GM12874 (cell line): ENCODE measurements at regions not wholly inside any gene's neighbourhood (a gene's known extent, or its start where the extent isn't known, plus 50 kb on each side); places are given as distances from the start of the nearest gene placed in this dataset.

Experiments used
- CTCF ChIP-seq: IDR thresholded peaks from 2 replicates; pipeline ENCODE4 v1.5.1; 2011; ENCODE audit warnings: low read depth, mild to moderate bottlenecking, control low read depth, low read length, moderate library complexity; ENCODE audit not compliant: insufficient read depth

DNA sequence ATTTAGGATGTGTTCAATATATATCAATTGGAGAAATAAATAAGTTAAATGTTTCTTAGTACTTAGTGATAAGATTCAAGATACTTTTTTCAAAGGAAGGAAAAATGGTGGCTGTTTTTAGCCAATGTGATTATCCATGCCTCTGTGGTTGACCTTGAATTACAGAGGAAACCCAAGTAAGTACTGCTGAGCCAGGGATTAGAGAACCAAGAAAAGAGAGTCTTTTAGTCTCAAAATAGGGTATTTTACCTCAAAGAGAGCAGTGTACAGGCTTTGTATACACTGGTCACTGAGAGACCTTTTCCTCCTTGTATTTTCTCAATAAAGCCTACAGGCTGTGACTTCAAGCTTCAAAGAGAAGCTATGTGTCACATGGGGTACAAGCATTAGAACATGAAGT lies 1075.3 kb downstream of the ADGRL3 start:
- TF ChIP-seq CTCF, result no peak

- TF ChIP-seq CTCF, result no peak
Observed at GRCh38 chr4:62274782-62275181, 1074.7 kb downstream of the ADGRL3 start.

GRCh38 chr4:62271107-62271506 lies 1071.0 kb downstream of the ADGRL3 start:
- TF ChIP-seq CTCF, result no peak

GRCh38 chr4:62269918-62270317 lies 1069.8 kb downstream of the ADGRL3 start:
- TF ChIP-seq CTCF, result no peak

DNA sequence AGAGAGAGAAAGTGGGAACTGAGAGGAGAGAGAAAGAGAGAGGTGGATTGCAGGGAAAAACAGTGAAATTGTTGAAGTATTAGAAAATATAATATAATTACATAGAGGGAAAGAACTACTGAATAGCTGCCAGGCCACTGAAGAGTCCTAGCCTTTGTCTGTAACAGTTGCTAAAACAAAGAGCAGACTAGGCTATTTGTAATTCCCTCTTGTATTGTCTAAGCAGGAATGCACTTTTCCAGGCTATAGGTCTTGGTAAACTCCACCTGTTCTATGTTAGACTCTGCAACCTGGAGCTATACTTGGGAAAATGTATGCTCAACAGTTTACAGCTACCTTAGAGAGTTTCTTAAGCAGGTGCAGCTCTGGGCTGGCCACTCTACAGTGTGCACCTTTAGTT lies 1063.3 kb downstream of the ADGRL3 start:
- TF ChIP-seq CTCF, result no peak

DNA sequence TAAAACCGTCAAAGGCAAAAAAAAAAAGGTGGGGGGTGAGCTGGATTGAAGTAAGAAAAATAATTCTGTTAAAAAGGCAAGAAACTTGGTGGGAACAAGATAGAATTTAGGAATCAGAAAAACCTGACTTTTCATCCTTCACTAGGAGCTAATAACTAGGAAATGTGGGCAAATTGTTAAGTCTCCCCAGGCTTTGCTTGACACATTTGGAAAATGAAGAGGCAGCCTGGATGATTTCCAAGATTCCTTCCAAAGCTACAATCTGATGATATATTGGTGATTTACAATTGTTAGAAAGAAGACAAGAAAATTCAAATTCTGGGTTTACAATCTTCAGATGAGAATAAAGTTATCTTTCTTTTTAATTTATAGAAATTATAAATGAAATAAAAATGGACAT lies 1062.5 kb downstream of the ADGRL3 start:
- no peak for TF ChIP-seq CTCF

- no peak for TF ChIP-seq CTCF
Observed at GRCh38 chr4:62260254-62260653, 1060.1 kb downstream of the ADGRL3 start.

GRCh38 chr4:62256479-62256878 lies 1056.4 kb downstream of the ADGRL3 start:
- no peak for TF ChIP-seq CTCF
